Kidney (tissue), 13 donors: ENCODE measurements at regions not wholly inside any gene's neighbourhood (a gene's known extent, or its start where the extent isn't known, plus 50 kb on each side); places are given as distances from the start of the nearest gene placed in this dataset.

ENCODE experiments used
- DNase-seq, 5 donors: peaks; one replicate each; pipeline ENCODE4 v3.0.0-alpha.2; 2013 to 2020
- FAIRE-seq: peaks from 2 replicates; lab custom pipeline; 2012; peaks lifted over from hg19 to GRCh38; lab: Jason Lieb, UNC
- H3K27ac ChIP-seq, 2 donors: one replicate each; pipeline ENCODE4 v1.7.0; 2013; ENCODE audit warnings: low read depth in 2 of 2, low read length in 2 of 2, inconsistent platforms in 1 of 2
- H3K27me3 ChIP-seq: one replicate; pipeline ENCODE4 v1.7.1; 2013; ENCODE audit warnings: low read length, inconsistent platforms; ENCODE audit not compliant: control insufficient read depth, insufficient read depth
- H3K36me3 ChIP-seq, 3 donors: one replicate each; pipeline versions ENCODE4 v1.7.0 to v1.7.1; 2013; ENCODE audit warnings: low read length in 3 of 3, control low read depth in 1 of 3, inconsistent platforms in 1 of 3; ENCODE audit not compliant: insufficient read depth in 3 of 3, control insufficient read depth in 2 of 3
- H3K4me1 ChIP-seq, 3 donors: one replicate each; pipeline versions ENCODE4 v1.7.0 to v1.7.1; 2013; ENCODE audit warnings: low read length in 3 of 3, inconsistent platforms in 1 of 3, low read depth in 1 of 3; ENCODE audit not compliant: control insufficient read depth in 2 of 3, insufficient read depth in 2 of 3
- H3K4me3 ChIP-seq, 3 donors: one replicate each; pipeline versions ENCODE4 v1.7.0 to v1.8.1; 2013; ENCODE audit warnings: low read length in 3 of 3, control low read depth in 1 of 3, inconsistent platforms in 1 of 3
- H3K9ac ChIP-seq, 3 donors: one replicate each; pipeline versions ENCODE4 v1.7.0 to v1.7.1; 2013; ENCODE audit warnings: low read length in 3 of 3, control low read depth in 1 of 3, inconsistent platforms in 1 of 3
- H3K9me3 ChIP-seq, 3 donors: one replicate each; pipeline versions ENCODE4 v1.7.0 to v1.7.1; 2013; ENCODE audit warnings: low read length in 3 of 3, control low read depth in 1 of 3, inconsistent platforms in 1 of 3; ENCODE audit not compliant: control insufficient read depth in 2 of 3, insufficient read depth in 1 of 3
- intact Hi-C: fragments of 100-400 bp; cut with DNase I; formaldehyde crosslinking; loops from one replicate; pipeline ENCODE4 v1.11.1; 2022
- TF ChIP-seq, protein P1 (sequence below): IDR thresholded peaks from 3 replicates; pipeline ENCODE4 v1.5.1; 2012; ENCODE audit warnings: mild to moderate bottlenecking, moderate library complexity, borderline replicate concordance; ENCODE audit not compliant: insufficient read depth; ENCODE audit errors: extremely low read depth
- donor health status: control.
- donor health status: control.
- donor health status: control.
- donor health status: control.
- donor health status: control.
- donor health status: DM: yes; HTN: yes; CAD: no.
- donor health status: Normal renal cell carcinoma (clear cell type).

DNA sequence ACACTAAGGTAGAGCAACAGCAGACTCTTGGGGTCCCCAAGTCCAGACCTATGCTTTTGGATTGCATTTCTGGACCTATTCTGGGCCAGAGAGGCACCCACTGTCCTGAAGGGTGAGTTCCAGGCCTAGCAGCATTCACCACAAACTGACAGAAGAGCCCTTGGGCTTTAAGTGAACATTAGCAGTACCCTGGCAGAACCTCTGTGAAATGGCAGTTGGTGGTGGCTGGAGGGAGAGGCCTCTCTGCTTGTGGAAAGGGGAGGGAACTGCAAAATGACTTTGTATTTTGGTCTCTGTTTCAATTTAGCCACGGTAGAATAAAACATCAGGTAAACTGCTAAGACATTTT, 1211.9 kb downstream of the PCDH18 start:
- TF ChIP-seq, protein P1, sequence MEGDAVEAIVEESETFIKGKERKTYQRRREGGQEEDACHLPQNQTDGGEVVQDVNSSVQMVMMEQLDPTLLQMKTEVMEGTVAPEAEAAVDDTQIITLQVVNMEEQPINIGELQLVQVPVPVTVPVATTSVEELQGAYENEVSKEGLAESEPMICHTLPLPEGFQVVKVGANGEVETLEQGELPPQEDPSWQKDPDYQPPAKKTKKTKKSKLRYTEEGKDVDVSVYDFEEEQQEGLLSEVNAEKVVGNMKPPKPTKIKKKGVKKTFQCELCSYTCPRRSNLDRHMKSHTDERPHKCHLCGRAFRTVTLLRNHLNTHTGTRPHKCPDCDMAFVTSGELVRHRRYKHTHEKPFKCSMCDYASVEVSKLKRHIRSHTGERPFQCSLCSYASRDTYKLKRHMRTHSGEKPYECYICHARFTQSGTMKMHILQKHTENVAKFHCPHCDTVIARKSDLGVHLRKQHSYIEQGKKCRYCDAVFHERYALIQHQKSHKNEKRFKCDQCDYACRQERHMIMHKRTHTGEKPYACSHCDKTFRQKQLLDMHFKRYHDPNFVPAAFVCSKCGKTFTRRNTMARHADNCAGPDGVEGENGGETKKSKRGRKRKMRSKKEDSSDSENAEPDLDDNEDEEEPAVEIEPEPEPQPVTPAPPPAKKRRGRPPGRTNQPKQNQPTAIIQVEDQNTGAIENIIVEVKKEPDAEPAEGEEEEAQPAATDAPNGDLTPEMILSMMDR = no peak
- Histone ChIP-seq H3K4me3 (no peak overlapping the region), H3K27me3 (no peaks in the 10 kb centered on the region), H3K4me1 (no peaks in the 10 kb centered on the region), H3K9me3 (no peaks in the 10 kb centered on the region), H3K9ac (no peak overlapping the region), H3K27ac (no peak overlapping the region), H3K36me3 (no peaks in the 10 kb centered on the region)
- FAIRE-seq = no peak
- intact Hi-C loops = no loop called here
- DNase-seq = no peak

DNA sequence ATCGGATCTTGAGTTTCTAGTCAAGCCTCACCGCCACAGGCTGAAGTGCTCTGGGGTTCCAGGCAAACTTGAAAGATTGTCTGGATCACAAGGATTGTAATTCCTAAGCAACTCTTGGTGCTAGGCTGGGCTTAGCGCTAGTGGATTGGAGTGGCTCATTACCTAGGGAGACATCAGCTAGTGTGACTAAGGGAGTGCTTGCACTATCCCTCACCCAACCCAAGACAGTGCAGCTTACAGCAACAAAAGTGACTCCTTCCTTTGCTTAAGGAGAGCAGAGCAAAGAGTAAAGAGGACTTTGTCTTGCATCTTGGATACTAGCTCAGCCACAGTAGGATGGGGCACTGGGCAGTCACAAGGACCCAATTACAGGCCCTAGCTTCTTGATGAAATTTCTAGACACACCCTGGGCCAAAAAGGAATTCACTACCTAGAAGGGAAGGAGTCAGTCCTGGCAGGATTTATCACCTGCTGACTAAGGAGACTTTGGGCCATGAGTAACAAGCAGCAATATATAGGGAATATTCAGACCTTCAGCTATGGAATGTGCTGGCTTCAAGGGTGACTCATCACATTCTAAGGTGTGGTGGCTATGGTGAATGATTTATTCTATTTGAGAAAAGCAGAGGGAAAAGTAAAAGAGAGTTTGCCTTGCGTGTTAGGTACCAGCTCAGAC, 1212.4 kb downstream of the PCDH18 start:
- no peaks in the 10 kb centered on the region for H3K4me1 ChIP-seq
- H3K4me3 ChIP-seq = no peak overlapping the region
- DNase-seq (no peak), FAIRE-seq (no peak)
- H3K9ac ChIP-seq = no peak overlapping the region
- no peaks in the 10 kb centered on the region for H3K9me3 ChIP-seq
- H3K27ac ChIP-seq = no peak overlapping the region
- H3K27me3 ChIP-seq = no peaks in the 10 kb centered on the region
- TF ChIP-seq, protein P1 = no peak
- intact Hi-C loops = no loop called here
- H3K36me3 ChIP-seq = no peaks in the 10 kb centered on the region

DNA sequence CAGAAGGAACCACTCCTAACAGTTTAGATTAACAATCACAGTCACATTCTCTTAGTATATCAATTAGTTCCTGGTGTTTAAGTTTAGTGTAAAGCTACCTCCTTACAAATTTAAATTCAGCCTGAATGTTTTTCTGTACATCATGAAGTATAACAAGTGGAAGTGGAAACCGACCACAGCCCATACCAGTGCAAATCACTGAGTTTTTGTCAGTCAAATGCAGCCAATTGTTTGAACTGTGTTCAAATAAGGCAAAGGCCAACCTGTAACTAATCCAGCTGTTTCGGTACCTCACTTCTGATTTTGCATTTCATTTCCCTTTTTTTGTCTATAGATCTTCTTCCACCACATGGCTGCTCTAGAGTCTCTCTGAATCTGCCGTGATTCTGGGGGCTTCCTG, 1215.3 kb downstream of the PCDH18 start:
- FAIRE-seq = no peak
- Histone ChIP-seq H3K4me1 (no peaks in the 10 kb centered on the region), H3K9me3 (no peaks in the 10 kb centered on the region), H3K36me3 (no peaks in the 10 kb centered on the region), H3K9ac (no peak overlapping the region), H3K4me3 (no peak overlapping the region), H3K27ac (no peak overlapping the region), H3K27me3 (no peaks in the 10 kb centered on the region)
- DNase-seq = no peak
- intact Hi-C loops = no loop called here
- TF ChIP-seq, protein P1 = no peak

DNA sequence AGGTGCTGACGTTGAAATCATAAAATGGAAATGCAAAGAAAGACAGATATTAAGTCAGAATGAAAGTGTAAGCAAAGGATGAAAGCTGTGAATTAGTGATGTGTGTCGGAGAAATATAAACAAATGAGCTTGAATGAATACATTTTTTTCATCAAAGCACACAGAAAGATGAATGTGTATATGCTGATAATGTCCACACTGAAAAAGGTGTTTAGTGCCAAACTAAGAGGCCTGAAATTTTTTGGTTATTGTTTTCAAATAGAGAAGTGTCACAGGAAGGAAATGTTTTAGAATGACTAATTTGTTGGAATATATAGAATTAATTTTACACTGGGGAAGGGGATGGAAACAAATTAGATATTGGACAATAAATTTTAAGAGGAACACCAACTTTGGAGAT, 1217.6 kb downstream of the PCDH18 start:
- H3K27me3 ChIP-seq = no peaks in the 10 kb centered on the region
- no peak overlapping the region for H3K9ac ChIP-seq
- H3K36me3 ChIP-seq = no peaks in the 10 kb centered on the region
- H3K27ac ChIP-seq = no peak overlapping the region
- H3K9me3 ChIP-seq = no peaks in the 10 kb centered on the region
- H3K4me3 ChIP-seq = no peak overlapping the region
- intact Hi-C loops = no loop called here
- no peaks in the 10 kb centered on the region for H3K4me1 ChIP-seq
- DNase-seq (no peak), FAIRE-seq (no peak)
- TF ChIP-seq, protein P1 = no peak
